Mesenchymal stem cell (in vitro differentiated cells and primary cell): ENCODE measurements at regions not wholly inside any gene's neighbourhood (a gene's known extent, or its start where the extent isn't known, plus 50 kb on each side); places are given as distances from the start of the nearest gene placed in this dataset.
A peak's percentile ranks its signal among the peaks of the same experiment; 100 is the strongest.

ENCODE experiments used
- DNase-seq: peaks from one replicate; pipeline ENCODE4 v3.0.0-alpha.2; 2013
- H2AFZ ChIP-seq: one replicate; pipeline ENCODE4 v1.6.1; 2013; ENCODE audit warnings: low read depth, mild to moderate bottlenecking, control low read depth, inconsistent platforms, low read length, moderate library complexity
- H2AK5ac ChIP-seq: 2 replicates; pipeline ENCODE4 v1.6.1; 2013; ENCODE audit warnings: low read length, moderate library complexity, mild to moderate bottlenecking, inconsistent platforms; ENCODE audit not compliant: severe bottlenecking
- H2BK120ac ChIP-seq: one replicate; pipeline ENCODE4 v1.6.1; 2013; ENCODE audit warnings: low read depth, mild to moderate bottlenecking, inconsistent platforms, low read length, moderate library complexity
- H2BK12ac ChIP-seq, 2 experiments: one replicate each; pipeline ENCODE4 v1.6.1; 2013; ENCODE audit warnings: inconsistent platforms in 2 of 2, low read length in 2 of 2, mild to moderate bottlenecking in 2 of 2, moderate library complexity in 2 of 2, control low read depth in 1 of 2
- H2BK15ac ChIP-seq: one replicate; pipeline ENCODE4 v1.6.1; 2013; ENCODE audit warnings: mild to moderate bottlenecking, low read depth, inconsistent platforms; ENCODE audit not compliant: poor library complexity, severe bottlenecking
- H2BK5ac ChIP-seq: 2 replicates; pipeline ENCODE4 v1.6.1; 2013; ENCODE audit warnings: low read depth, mild to moderate bottlenecking, low read length, control low read depth, inconsistent platforms; ENCODE audit not compliant: poor library complexity, severe bottlenecking
- H3K14ac ChIP-seq, 2 experiments: one replicate each; pipeline ENCODE4 v1.6.1; 2013; ENCODE audit warnings: inconsistent platforms in 2 of 2, low read length in 2 of 2, control low read depth in 1 of 2, mild to moderate bottlenecking in 1 of 2, moderate library complexity in 1 of 2
- H3K18ac ChIP-seq, 2 experiments: one replicate each; pipeline ENCODE4 v1.6.1; 2013; ENCODE audit warnings: inconsistent platforms in 2 of 2, low read length in 2 of 2, control low read depth in 1 of 2, low read depth in 1 of 2, mild to moderate bottlenecking in 1 of 2
- H3K23ac ChIP-seq, 2 experiments: one replicate each; pipeline ENCODE4 v1.6.1; 2013; ENCODE audit warnings: inconsistent platforms in 2 of 2, low read length in 2 of 2, mild to moderate bottlenecking in 2 of 2, moderate library complexity in 2 of 2, control low read depth in 1 of 2
- H3K27ac ChIP-seq: 2 replicates; pipeline ENCODE4 v1.5.1; 2013; ENCODE audit warnings: mild to moderate bottlenecking, moderate library complexity, low read length, control low read depth, inconsistent platforms; ENCODE audit not compliant: poor library complexity, severe bottlenecking
- H3K27me3 ChIP-seq, 2 experiments: 2 replicates each; pipeline versions ENCODE4 v1.6.1 to v1.7.0; 2013; ENCODE audit warnings: low read length in 2 of 2, mild to moderate bottlenecking in 2 of 2, moderate library complexity in 2 of 2, control low read depth in 1 of 2, inconsistent platforms in 1 of 2; ENCODE audit not compliant: control insufficient read depth in 1 of 2, insufficient read depth in 1 of 2
- H3K36me3 ChIP-seq, 2 experiments: 2 replicates each; pipeline versions ENCODE4 v1.6.1 to v1.7.0; 2013; ENCODE audit warnings: low read length in 2 of 2, control low read depth in 1 of 2, inconsistent platforms in 1 of 2, low read depth in 1 of 2, mild to moderate bottlenecking in 1 of 2; ENCODE audit not compliant: insufficient read depth in 2 of 2, control insufficient read depth in 1 of 2
- H3K4ac ChIP-seq, 2 experiments: one replicate each; pipeline ENCODE4 v1.6.1; 2013; ENCODE audit warnings: inconsistent platforms in 2 of 2, low read length in 2 of 2, mild to moderate bottlenecking in 2 of 2, moderate library complexity in 2 of 2, control low read depth in 1 of 2, low read depth in 1 of 2
- H3K4me1 ChIP-seq: 2 replicates; pipeline ENCODE4 v1.6.1; 2013; ENCODE audit warnings: low read depth, low read length, control low read depth; ENCODE audit not compliant: control insufficient read depth, insufficient read depth
- H3K4me2 ChIP-seq: 2 replicates; pipeline ENCODE4 v1.6.1; 2013; ENCODE audit warnings: low read length, mild to moderate bottlenecking, inconsistent platforms; ENCODE audit not compliant: poor library complexity, severe bottlenecking
- H3K4me3 ChIP-seq, 2 experiments: 2 replicates each; pipeline versions ENCODE4 v1.5.1 to v1.7.0; 2013; ENCODE audit warnings: low read length in 2 of 2, mild to moderate bottlenecking in 2 of 2, control low read depth in 1 of 2, low read depth in 1 of 2; ENCODE audit not compliant: insufficient read depth in 1 of 2
- H3K79me1 ChIP-seq: replicated peaks from 2 replicates; pipeline ENCODE4 v1.6.1; 2013; ENCODE audit warnings: mild to moderate bottlenecking, control low read depth, low read length, inconsistent platforms; ENCODE audit not compliant: poor library complexity, severe bottlenecking
- H3K9ac ChIP-seq: 2 replicates; pipeline ENCODE4 v1.7.0; 2013; ENCODE audit warnings: mild to moderate bottlenecking, low read length, moderate library complexity
- H3K9me3 ChIP-seq: 2 replicates; pipeline ENCODE4 v1.7.0; 2013; ENCODE audit warnings: mild to moderate bottlenecking, low read length; ENCODE audit not compliant: control insufficient read depth
- H4K8ac ChIP-seq: one replicate; pipeline ENCODE4 v1.6.1; 2013; ENCODE audit warnings: inconsistent platforms, mild to moderate bottlenecking, low read length, moderate library complexity
- H4K91ac ChIP-seq: one replicate; pipeline ENCODE4 v1.6.1; 2013; ENCODE audit warnings: mild to moderate bottlenecking, low read length, inconsistent platforms
- WGBS: methylation state at CpG from one replicate; pipeline ENCODE4 v1.1.7; 2013; ENCODE audit warnings: mixed read lengths; 5-methylcytosine and 5-hydroxymethylcytosine counted together

DNA sequence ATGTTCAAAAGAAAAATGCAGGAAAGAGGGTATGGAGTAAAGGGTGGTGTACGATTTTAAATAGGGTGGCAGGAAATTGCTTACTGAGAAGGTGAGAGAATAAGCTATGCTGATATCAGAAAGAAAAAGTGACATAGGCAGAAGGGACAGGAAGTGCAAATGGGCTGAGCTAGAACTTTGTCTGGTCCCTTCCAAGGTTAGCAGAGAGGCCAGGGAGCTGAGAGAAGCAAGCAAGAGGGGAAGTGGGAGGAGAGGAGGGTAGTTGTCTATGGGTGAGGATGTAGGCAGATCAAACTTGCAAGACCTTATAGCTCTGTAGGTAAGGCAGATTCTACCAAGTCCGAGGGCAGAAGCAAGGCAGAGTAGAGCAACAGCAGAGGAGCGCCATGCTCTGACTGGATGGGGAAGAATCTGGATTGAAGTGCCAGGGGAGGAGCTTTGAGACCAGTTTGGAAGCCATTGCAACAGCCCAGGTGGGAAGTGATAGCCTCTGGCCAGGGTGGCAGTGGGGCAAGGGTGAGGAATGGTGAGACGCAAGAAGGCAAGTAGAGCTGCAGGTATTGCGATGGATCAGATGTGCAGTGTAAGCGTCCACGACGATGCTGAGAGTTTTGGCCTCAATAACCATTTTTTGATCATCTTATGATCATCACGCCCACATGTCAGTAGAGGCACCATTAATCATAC lies 134.4 kb upstream of the APCDD1 start:
- Histone ChIP-seq H3K4ac (no peak overlapping the region), H4K91ac (no peak overlapping the region), H4K8ac (no peak overlapping the region), H2BK120ac (no peak overlapping the region), H3K9ac (no peak overlapping the region), H2AK5ac (no peak overlapping the region), H3K27ac (no peak overlapping the region), H3K23ac (no peak overlapping the region), H2BK15ac (no peak overlapping the region), H3K4me1 (no peaks in the 10 kb centered on the region), H2AFZ (no peak overlapping the region), H3K4me3 (no peak overlapping the region), H3K27me3 (peaks cover 0 to 12% of the 10 kb centered on the region in 2 experiments), H3K4me2 (no peak overlapping the region), H2BK12ac (no peak overlapping the region), H2BK5ac (no peak overlapping the region), H3K14ac (no peak overlapping the region), H3K18ac (peak overlapping the region in 1 of 2 experiments; percentile 11), H3K79me1 (no peaks in the 10 kb centered on the region), H3K36me3 (no peaks in the 10 kb centered on the region), H3K9me3 (no peaks in the 10 kb centered on the region)
- DNase-seq: no peak
- 95% methylated on average over 9 of the region's 9 CpGs for WGBS

DNA sequence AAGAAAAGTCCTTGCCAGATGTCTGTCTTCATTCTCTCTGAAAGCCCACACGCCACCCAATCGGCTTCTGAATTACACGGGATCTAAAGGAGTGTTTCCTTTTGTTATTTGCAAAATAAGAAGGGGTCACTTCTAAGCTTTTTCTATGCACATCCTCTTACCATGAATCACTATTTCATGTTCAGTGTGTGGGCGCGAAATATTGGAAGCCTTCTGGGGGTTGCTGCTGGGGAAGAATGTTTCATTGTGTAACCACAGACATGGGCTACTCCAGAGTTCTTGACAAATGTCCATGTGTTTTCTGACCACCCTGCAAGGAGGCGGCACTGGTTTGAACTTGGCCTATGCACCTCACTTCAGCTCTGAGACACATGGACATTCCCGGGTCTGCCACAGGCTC lies 133.6 kb upstream of the APCDD1 start:
- Histone ChIP-seq H3K36me3 (no peaks in the 10 kb centered on the region), H2BK12ac (no peak overlapping the region), H2BK120ac (no peak overlapping the region), H2AK5ac (no peak overlapping the region), H3K4me2 (no peak overlapping the region), H3K23ac (no peak overlapping the region), H3K27me3 (peaks cover 0 to 12% of the 10 kb centered on the region in 2 experiments), H3K27ac (no peak overlapping the region), H4K91ac (no peak overlapping the region), H3K9ac (no peak overlapping the region), H3K14ac (no peak overlapping the region), H3K4me3 (no peak overlapping the region), H4K8ac (no peak overlapping the region), H2BK15ac (no peak overlapping the region), H3K18ac (no peak overlapping the region), H2AFZ (no peak overlapping the region), H2BK5ac (no peak overlapping the region), H3K4me1 (no peaks in the 10 kb centered on the region), H3K79me1 (no peaks in the 10 kb centered on the region), H3K4ac (no peak overlapping the region), H3K9me3 (no peaks in the 10 kb centered on the region)
- 88% methylated on average over 4 of the region's 7 CpGs for whole genome bisulfite sequencing
- DNase-seq: no peak

DNA sequence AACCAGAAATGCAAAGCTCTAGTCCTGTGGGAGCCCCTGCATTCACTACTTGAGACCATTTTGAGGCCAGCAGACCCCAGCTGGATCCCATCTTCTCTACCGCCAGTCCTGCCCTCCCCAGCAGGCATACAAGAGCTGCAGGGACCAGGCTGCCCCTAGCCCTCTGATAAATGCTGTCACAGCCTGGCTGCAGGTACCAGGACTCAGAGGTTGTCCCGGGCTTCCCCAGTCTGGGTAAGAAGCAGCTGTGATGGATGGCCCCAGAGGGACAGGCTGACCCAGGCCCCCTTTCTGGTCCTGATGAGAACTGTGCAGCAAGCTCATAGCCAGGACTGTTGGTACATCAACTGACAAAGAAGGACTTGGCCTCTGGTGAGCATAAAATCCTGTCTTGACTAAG lies 132.9 kb upstream of the APCDD1 start:
- H3K4ac ChIP-seq: no peak overlapping the region
- H2BK12ac ChIP-seq: no peak overlapping the region
- H2AK5ac ChIP-seq: no peak overlapping the region
- no peaks in the 10 kb centered on the region for H3K4me1 ChIP-seq
- no peak overlapping the region for H3K27ac ChIP-seq
- no peak overlapping the region for H3K18ac ChIP-seq
- WGBS: 80% methylated on average over 2 of the region's 2 CpGs
- H3K23ac ChIP-seq: no peak overlapping the region
- no peak for DNase-seq
- no peak overlapping the region for H4K91ac ChIP-seq
- H2BK120ac ChIP-seq: no peak overlapping the region
- H2BK15ac ChIP-seq: no peak overlapping the region
- H4K8ac ChIP-seq: no peak overlapping the region
- H2AFZ ChIP-seq: no peak overlapping the region
- H3K4me2 ChIP-seq: no peak overlapping the region
- no peak overlapping the region for H3K14ac ChIP-seq
- no peaks in the 10 kb centered on the region for H3K36me3 ChIP-seq
- H2BK5ac ChIP-seq: no peak overlapping the region
- no peaks in the 10 kb centered on the region for H3K9me3 ChIP-seq
- H3K27me3 ChIP-seq: peaks cover 0 to 12% of the 10 kb centered on the region in 2 experiments
- no peaks in the 10 kb centered on the region for H3K79me1 ChIP-seq
- no peak overlapping the region for H3K4me3 ChIP-seq
- H3K9ac ChIP-seq: no peak overlapping the region

DNA sequence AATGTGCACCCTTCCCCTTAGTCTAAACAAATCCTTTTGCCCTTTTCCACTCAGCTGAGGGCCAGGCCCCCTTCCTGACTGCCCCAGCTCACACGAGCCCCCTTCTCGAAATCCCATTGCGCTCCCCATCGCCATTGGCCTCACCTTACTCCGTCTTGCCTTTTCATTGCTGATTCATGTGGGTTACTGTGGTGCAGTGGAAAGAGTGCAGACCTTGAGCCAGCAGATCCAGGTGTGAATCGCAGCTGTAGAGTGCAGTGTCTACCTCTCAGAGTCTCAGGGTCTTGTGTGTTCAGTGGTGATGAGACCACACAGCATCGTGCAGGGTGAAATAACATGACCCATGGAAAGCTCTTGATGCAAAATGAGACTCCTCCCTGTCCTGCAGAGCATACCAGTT lies 132.4 kb upstream of the APCDD1 start:
- Histone ChIP-seq H3K4ac (no peak overlapping the region), H4K8ac (no peak overlapping the region), H2BK15ac (no peak overlapping the region), H4K91ac (no peak overlapping the region), H3K27ac (no peak overlapping the region), H2BK120ac (no peak overlapping the region), H3K4me3 (no peak overlapping the region), H3K79me1 (no peaks in the 10 kb centered on the region), H3K18ac (no peak overlapping the region), H3K27me3 (peaks cover 0 to 12% of the 10 kb centered on the region in 2 experiments), H3K9ac (no peak overlapping the region), H3K36me3 (no peaks in the 10 kb centered on the region), H3K9me3 (no peaks in the 10 kb centered on the region), H3K4me2 (no peak overlapping the region), H2BK12ac (no peak overlapping the region), H2AFZ (no peak overlapping the region), H3K4me1 (no peaks in the 10 kb centered on the region), H2AK5ac (no peak overlapping the region), H2BK5ac (no peak overlapping the region), H3K14ac (no peak overlapping the region), H3K23ac (no peak overlapping the region)
- no peak for DNase-seq
- WGBS: 95% methylated on average over 7 of the region's 7 CpGs
